GF-D8 (cell line): ENCODE measurements at regions not wholly inside any gene's neighbourhood (a gene's known extent, or its start where the extent isn't known, plus 50 kb on each side); places are given as distances from the start of the nearest gene placed in this dataset.

ENCODE experiments used
- DNase-seq: peaks from one replicate; lab custom pipeline; 2025; lab: John Stamatoyannopoulos, UW

GRCh38 chr4:108272561-108272960 is 103.8 kb upstream of the LEF1 start:
- no peak for DNase-seq

DNA sequence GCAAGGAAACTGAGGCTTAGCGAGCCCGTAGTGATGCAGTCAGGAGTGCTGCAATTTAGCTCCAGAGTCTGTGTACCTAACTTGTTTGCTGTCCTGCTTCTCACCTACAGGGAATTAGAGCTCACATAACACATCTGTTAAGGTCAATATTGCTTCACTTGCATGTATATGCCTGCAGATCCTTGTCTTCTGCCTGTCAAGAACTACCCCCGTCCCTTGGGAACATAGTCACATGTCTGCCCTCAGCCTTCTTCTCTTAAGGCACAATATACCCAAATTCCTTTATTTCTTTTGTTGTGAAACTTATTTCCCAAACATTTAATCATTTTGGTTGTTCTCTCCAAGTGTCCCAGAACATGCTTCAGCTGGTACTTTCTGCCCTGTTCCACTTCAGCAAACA is 103.3 kb upstream of the LEF1 start:
- DNase-seq = no peak

- DNase-seq = no peak
These were observed 102.0 kb upstream of the LEF1 start for GRCh38 chr4:108270466-108271450.

DNA sequence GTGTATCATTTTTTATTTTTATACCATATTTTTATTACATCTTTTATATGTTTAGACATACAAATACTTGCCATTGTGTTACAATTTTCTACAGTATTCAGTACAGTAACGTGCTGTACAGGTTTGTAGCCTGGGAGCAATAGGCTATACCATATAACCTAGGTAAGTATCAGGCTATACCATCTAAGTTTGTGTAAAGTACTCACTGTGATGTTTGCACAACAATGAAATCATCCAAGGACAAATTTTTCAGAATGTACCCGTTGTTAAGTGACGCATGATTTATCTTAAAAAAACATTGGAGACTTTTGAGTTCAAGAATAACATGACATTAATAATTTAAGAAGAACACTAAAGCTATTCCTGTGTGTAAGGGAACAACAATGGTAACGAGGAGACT is 96.0 kb upstream of the LEF1 start:
- DNase-seq = no peak

GRCh38 chr4:108263057-108263456 is 94.3 kb upstream of the LEF1 start:
- DNase-seq = no peak

- DNase-seq = no peak
These were observed 92.3 kb upstream of the LEF1 start for GRCh38 chr4:108261026-108261425.

DNA sequence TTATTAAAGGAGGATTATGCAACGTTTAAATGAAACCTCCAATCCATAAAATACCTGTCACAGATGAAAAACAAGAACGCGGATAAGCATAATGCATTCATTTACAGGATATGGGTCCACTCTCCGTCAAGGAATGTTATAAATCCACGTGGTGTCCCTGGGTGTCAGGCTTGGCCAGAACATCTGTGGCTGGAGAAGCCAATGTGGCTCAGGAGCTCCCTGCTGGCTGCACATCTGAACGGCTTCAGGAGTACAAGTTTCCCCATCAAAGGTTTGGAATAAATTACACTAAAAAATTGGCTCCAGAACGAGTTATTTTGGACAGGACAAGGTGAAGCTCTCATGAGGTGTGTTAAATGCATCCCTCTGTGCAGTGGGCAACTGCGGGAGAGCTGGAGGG is 87.8 kb upstream of the LEF1 start:
- no peak for DNase-seq

- no peak for DNase-seq
These were observed 86.5 kb upstream of the LEF1 start for GRCh38 chr4:108255203-108255747.

DNA sequence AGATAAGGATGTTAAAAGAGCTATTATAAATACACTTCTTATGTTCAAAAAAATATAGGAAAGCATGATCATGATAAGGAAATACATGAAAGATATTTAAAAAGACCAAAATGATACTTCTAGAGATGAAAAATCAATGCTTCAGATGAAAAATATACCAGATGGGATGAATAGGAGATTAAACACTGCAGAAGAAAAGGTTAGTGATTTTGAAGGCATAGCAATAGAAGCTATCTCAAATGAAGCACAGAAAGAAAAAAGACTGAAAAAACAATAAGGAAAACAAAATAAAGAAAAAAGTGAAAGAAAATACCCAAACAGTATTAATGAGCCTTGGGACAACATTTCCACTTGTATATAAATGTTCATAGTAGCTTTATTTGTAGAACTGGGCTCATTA is 80.7 kb upstream of the LEF1 start:
- no peak for DNase-seq

DNA sequence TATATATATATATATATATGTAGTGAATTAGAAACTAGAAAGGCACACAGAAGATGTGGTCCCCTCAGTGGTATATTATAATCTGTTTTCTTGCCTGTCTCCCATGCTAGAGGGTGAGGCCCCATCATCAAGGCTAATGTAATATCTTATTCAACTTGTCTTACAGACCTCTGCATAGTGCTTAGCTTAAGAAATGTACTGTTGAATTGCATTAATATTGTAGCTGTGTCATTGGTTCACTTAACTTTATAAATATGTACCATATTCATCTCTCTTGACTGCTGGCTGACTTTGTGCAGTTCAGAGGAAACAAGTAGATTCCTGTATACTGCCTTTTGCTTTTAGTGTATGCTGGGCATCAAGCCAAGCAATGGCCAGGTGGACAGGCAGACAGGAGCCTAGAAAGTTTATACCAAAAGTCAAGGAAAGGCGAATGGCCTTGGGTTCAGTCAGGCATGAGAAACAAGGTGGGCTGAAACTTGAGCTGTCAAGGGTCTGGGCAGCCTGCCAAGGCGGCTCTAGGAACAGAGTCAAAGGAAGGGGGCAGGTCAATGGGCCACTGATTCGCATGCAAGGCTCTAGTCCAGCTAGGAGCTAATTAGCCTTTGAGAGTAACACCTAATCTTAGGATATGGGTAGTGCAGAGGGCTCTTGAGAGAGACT is 78.8 kb upstream of the LEF1 start:
- no peak for DNase-seq

DNA sequence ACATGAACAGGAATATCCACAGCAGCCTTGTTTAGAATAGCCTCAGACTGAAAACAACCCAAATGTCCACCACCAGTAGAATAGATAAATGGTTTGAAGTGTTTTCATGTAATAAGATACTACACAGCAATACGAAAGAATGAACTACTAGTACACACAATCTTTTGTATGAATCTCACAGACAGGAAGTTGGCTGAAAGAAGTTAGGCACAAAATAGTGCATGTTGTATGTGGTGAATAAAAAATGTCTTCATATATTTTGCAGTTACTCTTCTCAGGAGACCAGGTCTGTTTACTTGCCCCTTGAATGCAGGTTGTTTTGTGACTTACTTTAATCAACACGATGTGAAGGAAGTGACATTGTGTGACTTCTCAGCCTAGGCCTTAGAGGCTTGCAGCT is 75.9 kb upstream of the LEF1 start:
- no peak for DNase-seq

- no peak for DNase-seq
These were observed 71.6 kb upstream of the LEF1 start for GRCh38 chr4:108240366-108240765.

- no peak for DNase-seq
These were observed 69.0 kb upstream of the LEF1 start for GRCh38 chr4:108237693-108238092.

DNA sequence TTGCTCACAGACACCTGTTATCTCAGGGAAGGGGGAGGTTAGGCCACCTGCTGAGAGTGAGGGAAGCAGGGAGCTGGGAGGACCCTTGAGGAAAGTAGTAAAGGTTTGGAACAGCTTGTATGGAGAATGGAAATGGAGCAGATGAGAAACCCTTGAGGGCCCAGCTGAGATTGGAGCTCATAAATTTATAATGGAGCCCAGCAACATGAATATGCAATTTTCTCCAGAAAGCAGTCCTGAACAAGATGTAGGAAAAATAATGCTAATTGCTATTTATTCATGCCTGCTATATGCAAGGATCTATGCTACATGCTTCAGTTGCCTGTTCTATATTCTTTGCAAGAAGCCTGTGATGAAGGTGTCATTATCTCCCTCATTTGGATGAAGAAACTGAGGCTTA is 67.5 kb upstream of the LEF1 start:
- no peak for DNase-seq

DNA sequence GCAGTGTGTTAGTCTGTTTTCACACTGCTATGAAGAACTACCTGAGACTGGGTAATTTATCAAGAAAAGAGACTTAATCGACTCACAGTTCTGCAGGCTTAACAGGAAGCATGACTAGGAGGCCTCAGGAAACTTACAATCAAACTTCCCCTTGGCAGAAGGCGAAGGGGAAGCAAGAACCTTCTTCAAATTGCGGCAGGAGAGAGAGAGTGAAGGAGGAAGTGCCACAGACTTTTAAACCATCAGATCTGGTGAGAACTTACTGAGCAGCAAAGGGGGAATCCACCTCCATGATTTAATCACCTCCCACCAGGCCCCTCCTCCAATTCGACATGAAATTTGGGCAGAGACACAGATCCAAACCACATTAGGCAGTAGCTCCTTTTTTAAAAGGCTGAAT is 59.2 kb upstream of the LEF1 start:
- DNase-seq = no peak

- no peak for DNase-seq
These were observed 55.9 kb upstream of the LEF1 start for GRCh38 chr4:108224611-108225053.

- DNase-seq = no peak
These were observed 54.6 kb upstream of the LEF1 start for GRCh38 chr4:108223313-108223712.

DNA sequence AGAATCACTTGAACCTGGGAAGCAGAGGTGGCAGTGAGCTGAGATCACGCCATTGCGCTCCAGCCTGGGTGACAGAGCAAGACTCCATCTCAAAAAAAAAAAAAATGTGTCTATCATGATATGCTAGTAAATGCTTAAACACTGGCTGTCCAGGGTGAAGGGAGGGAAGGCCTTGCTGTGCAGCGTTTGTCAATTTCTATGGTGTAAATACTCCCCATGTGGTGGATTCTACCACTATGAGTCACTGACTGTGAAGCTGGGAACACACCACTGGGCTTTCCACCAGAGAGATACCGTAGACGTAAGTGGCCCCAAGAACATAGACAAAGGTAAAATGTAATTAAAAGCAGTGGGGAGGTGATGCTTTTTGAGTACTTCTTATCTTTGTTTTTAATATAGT is 51.3 kb upstream of the LEF1 start:
- DNase-seq = no peak
